ENCODE measurements at regions not wholly inside any gene's neighbourhood (a gene's known extent, or its start where the extent isn't known, plus 50 kb on each side); places are given as distances from the start of the nearest gene placed in this dataset.

DNA sequence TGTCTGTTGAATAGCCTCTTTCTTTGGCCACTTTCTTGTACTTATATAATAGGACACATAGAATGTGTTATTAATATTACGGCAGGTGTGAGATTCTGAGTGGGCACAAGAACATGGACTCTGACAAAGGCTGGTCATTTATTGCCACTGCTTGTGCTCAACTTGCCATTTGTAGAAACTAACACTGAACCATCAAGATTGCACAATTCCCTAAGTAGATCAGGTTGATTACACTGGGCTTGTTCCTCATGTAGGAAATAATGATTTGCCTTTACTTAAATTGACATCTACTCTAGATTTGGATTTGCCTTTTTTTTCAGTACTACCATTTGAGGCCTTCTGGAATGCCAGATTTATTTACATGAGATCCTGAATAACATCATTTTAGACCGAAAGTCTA, 342.7 kb upstream of the CWC22 start:
- DNase-seq: no peak

DNA sequence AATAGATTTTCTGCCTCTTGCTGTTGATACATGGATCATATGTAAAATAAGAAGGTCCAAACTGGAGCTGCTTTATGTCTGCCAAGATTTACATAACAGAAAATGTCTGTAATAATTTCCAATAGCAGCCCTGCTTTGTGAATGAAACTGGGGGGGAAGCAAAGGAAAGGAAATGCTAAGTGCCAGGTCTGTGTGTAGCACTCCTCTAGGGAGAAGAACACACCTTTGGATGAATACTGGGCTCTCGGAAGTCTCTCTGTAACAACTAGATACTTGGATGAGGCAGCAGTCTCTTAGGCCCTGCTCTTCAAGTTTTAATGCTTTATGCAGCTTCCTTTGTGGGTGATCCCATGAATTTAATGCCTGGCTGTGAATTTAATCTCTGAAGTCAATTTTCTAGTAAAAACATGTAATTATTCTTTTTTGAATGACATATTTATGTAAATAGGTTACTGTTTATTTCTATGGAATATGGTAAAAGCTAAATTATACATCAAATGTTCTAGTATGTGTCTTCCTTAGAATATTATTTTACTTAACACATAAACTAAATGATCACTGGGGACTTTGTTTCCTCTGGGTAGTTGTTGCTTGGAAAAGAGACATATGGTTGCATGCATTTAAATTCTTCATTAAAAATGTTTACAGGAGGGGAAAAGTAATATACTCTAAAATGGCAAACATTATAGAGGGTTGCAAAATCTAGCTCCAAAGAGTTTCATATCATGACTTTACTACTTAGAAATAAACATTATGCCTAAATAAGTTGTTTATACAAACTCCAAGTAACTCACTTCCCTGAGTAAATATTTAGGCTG, 336.6 kb upstream of the CWC22 start:
- no peak for DNase-seq

DNA sequence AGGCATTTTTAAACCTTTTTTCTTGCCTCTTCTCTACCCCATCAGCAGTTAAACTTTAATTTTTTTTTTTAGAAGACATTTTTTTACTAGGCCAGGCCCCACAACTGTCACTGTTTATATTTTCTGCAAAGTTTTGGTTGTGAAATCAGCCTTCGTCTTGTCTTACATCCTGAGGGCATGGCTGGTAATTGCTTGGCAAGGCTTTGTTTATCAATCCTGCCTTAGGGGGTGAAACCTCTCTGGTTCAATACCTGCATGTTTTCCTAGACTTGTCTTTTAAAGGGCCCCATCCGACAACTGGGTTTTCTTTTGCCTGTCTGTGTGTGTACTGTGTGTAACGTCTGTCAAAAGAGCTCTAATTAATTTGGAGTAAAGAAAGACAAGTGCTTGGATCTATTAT, 330.0 kb upstream of the CWC22 start:
- no peak for DNase-seq

DNA sequence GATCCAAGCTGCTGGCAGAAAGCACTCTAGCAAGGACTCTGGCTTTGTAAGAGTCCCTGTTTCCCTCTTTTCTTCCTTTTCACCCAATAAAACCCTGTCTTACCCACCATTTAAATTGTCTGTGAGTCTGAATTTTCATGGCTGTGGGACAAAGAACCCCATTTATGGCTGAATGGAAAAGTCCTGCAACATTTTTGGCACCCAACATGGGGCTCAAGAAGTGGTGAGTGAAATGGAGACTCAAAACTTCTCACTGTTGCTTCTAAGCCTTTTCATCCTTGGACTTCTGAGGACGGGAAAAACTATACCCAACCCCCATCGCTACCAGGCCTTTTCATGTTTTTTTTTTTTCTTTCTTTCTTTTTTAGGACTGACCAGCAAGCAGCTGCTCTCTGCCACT, 329.5 kb upstream of the CWC22 start:
- no peak for DNase-seq

DNA sequence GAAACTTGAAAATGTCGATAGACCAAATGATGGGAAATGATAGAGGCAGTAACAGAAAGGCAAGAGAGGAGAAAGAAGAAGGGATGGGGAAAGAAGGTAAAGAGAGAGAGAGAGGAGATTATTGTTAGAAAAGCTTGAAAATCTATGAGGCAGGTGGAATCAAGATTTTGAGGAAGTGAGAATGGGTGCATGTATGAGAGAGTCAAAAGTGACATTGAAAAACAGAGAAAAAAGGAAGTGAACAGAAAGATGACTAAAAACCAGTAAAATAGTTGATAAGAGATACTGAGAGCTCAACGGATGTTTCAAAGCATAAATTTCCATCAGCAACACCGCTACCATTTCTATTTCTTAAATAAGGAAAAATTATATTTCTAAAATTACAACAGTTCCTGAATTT, 327.4 kb upstream of the CWC22 start:
- DNase-seq: no peak

DNA sequence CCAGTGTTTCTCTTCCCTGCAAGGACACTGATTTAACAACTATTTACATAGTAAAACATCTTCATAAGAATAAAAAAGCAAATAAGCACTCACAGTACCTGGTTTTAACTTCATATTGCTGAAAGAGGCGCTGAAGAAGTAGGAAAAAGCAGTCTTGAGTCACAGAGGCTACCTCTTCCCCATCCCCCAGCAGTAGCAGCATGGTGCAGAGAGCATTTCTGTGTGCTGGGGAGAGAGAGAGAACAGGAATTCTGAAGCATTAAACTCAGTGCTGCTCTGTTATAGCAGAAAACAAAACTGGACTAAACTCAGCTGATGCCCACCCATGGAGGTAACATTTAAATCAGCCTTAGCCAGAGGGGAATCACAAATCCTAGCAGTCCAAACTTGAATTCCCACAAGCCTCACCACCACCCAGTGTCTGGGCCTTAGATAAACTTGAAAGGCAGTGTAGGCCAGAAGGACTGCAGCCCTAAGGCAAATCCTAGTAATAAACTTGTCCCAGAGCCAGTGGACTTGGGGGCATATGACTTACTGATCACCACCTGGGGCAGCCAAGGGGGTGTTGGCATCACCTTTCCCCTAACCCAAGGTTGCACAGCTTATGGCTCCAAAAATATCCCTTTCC, 321.8 kb upstream of the CWC22 start:
- no peak for DNase-seq

DNA sequence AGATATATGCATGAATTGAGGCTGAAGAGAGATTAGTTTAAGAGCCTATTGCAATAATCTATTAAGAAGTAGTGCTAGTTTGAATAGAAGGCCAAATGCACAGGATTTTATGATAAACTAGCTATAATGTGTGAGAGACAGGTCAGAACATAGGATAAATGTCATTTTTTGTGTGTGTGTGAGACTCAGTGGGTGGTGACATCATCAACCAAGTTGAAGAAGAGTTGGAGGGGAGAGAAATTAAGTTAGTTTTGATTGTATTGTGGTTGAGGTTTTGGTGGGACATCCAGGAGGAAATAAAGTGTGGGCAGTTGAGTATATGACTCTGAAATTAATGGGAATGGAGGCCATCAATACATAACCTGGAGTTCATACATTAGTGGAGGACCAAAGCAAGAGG, 320.1 kb upstream of the CWC22 start:
- no peak for DNase-seq

DNA sequence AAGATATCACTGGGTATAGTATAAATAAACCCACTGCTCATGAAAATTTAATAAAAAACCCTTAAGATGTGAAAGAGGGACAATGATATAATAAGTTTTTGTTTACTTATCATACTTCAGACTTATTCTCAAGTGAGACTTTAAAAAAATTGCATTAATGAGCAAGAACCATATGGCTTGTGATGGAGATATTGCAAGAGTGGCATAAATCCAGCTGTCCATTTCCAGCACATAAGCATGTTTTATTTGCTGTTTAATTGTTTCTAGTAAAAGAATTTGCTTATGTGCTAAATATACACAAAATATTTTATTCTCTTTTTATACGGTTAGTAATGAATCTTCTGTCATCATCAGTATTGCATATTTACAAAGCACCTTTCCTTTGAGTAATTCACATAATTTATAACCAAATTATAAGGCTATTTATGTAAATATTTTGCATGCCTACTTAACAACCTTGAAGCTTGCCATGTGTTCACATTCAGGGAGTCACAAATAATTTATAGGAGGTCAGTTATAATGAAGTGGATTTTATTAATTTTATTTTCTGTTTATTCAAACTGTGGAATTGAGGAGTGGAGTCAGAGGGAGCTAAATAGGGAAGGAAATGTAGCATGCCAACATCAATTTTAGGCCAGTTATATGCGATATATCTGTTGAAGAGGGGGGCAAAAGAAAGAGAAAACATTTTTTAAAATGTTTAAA, 318.5 kb upstream of the CWC22 start:
- no peak for DNase-seq

DNA sequence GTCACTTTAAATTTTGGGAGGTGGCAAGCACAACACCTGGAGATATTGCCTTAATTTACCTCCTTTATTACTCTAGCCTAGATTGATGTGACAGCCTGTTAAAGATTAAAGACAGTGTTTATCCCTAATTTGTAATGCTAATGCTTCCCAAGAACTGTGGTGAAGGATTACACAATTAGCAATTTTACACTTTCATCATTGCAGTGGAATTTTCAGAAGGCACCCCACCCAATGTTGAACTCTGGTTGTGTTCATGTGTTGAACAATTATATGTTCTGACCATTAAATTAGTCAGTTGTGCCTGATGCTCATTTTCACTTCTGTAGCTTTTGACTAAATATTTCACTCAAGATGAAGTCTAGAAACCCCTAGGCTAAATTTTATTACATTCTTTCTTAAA, 317.1 kb upstream of the CWC22 start:
- DNase-seq: no peak

DNA sequence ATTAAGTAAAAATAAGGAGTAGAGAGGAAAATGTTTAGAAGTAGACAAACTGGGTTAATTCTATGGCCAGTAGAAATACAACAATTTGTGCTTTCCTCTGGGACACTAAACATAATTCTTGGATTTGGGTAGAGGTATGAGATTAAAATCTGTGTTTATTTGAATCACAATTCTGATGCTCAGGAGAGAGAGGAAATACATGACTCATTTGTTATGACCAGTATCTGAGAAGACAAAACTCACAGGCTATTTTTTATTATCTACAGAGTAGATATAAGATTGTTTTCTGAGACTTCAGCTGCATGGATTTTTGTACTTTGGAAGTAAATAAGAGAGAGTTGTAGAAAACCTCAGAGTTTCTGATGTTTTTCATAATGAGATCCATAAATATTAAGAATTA, 315.7 kb upstream of the CWC22 start:
- DNase-seq: no peak

DNA sequence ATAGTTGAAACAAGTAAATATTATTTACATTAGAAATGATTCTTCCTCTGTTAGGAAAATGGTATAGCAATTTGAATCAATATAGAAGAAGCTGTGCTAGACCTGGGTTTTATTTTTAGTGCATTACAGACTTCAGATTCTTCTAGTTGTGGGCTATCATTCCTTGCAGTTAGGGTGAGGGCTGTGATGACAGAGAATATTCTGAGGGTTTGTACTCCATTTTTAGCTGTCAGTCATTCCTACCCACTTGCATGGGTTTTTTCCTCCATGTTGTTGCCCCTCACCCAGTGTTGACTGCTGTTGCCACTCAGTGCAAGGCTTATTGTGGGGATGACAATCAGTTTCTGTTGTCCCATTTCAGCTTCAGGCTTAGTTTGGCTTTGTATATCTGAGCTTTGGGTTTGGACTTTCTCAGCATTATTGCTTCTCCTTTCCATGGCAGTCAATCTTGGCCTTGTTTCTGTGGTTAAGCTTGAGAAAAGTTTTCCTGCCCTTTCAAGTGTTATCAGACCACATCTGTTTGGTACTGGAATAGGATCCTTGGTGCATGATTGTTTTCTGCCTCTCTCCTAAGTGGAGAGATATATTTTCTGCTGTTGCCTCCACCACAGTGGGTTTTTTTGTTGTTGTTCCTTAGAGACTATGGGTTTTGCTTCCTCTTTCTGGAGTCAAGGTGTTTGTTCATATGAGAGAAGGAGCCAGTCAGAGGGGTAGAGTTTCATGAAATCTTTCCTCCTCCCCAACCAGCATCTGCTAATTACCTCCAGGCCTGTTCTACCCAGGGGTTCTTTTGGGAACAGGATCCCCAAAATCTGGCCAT, 312.7 kb upstream of the CWC22 start:
- no peak for DNase-seq

DNA sequence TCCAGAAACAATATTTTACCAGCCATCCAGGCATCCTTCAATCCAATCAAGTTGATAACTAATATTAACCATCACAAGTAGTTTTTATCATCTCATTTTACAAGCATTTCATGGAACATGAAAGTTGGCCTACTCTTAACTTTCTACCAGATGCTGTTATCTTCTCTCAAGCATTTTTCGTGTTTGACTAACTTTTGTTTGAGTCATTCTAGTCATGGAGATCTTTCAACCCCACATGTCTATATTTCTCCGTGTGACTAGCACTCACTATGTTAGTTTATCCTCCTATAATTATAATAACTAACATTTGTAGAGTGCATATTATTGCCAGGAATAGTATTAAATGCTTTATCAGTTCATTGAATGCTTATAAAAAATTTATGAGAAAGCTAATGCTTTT, 307.0 kb upstream of the CWC22 start:
- DNase-seq: no peak

DNA sequence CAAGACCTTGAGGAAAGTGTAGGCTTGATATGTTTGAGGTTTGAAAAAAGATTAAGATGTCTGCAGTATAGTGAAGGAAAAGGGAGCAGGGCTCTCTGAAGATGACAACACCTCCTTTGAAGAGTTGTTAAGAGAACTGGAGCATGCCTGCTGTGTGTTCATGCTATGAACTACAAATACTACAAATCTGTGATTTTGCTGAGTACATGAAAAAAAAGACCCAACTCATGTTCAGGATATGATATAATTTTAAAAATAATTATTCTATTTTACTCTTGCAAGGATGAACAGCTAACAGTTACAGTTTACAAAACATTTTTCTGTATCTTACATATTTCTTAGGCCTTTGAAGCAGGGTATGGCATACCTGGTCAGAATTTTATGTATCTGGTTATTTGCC, 305.4 kb upstream of the CWC22 start:
- no peak for DNase-seq

DNA sequence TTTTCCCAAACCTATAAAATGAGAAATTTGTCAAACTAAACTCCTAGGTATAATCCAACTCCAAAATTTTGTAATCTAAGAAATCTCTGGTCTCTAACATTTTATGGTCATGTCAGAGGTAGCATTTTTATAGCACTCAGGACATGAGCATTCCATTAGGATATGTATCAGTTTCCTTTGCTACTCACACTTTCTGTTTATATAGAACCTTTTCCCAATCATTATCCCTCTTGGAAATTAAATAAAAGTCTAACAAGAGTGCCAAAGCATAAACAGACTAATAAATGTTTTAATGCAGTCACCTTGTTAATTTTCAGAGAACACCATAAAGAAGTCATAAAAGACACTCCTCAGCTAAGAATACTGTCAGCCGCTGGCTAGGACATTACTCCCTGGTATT, 300.0 kb upstream of the CWC22 start:
- DNase-seq: no peak

DNA sequence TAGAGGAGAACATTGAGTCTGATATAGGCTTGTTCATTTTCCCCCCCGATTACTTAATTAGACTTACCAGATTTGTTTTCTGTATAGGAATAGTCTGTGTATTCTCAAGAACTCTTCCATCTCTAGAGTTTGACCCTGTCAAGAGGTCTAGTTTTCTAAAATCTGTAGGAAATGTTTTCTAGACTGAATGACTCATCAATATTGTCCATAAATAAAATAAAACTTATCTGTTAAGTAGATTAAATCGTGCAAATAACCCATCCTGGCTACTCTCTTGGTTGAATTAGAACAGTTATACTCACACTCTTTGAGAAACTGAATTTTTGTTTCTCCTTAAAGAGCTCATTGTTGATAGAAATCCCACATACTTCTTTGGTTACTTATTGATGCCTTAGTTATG, 299.2 kb upstream of the CWC22 start:
- DNase-seq: no peak

DNA sequence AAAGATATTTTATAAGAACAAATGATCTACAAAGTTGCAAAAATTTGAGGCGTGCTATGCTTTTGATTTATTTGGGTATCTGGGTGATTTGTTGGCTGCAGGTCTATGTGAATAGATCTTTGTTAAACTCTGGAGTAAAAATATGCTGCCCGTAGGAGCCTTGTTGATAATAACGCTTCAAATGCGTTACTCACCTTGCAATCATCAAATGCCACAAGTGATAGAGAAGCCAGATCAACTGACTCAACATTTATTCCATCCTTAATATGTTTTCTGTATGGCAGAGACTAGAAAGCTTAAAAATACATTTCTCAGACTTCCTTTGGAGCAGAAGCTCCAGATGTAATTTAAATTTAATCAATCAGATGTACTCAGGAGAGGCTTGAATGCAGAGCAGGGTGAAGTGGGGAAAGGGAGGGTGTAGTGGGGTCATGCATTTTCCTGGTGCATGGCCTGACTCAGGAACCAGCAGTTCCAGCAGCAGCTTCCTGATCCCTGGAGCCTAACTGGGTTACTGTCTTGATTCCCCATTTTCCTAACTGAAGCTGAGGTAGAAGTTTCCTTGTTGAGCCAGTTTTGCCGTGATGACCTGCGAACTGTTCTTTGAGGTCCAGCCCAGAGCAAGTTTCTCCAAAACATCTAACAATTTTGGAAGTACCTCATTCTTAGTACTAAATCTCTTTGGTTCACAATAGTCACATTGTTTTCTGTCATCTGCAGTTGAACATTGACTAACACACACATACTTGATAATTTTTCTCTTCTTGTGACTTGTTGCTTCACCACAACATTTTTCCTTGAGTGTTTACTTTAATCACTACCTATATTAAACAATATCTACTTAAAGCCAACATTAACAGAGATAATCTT, 284.7 kb upstream of the CWC22 start:
- no peak for DNase-seq

DNA sequence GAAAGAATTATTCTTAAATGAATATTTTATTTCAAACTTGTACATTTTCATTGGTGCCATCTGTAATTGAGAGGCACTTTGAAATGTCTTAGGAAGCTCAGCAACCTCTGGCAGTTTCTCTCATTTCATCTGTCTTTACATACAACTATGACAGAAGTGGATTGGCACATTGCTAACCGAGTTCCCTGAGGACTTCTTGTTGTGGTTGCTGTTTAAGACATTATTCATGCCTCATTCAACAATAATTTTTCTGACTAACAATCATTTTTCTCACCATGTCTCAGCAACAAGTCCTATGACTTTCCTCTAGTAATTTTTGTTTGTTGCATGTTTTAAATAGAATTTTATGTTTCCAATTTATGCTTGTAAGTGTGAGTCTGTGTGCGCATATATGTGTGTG, 284.0 kb upstream of the CWC22 start:
- DNase-seq: no peak

DNA sequence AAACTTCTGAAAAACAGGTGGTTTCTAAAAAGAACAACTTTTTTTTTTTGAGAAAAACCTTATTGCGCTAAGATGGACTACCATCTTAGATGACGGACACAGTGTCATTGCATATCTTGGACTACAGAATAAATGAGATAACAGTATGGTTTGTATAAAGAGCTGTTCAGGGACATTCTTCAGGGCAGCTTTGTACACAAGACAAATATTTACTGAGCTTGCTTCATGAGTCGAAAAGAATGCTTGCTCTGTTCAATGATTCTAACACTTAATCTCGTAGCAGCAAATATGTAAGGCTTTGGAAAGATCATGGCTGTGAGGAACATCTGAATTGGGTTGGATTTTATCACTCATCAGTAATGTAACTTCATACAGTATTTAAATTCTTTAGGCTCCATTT, 282.5 kb upstream of the CWC22 start:
- DNase-seq: no peak

DNA sequence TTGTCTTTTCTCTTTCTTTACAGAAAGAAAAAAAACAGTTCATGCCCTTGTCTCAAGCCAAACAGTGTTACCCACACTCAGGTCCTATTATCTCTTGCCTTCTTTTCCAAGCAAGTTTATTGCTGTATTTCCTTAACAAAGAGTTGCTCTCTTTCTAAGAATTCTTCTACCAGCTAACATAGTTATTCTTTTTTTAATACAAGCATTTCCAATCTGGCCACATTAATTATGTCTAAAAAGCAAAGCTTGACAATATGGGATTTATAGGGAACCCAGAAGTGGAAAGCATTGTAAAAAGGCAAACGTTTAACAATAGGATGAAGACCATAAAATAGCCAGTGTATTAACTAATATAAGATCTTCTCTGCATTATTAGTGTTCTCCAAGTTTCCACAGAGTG, 272.5 kb upstream of the CWC22 start:
- no peak for DNase-seq

DNA sequence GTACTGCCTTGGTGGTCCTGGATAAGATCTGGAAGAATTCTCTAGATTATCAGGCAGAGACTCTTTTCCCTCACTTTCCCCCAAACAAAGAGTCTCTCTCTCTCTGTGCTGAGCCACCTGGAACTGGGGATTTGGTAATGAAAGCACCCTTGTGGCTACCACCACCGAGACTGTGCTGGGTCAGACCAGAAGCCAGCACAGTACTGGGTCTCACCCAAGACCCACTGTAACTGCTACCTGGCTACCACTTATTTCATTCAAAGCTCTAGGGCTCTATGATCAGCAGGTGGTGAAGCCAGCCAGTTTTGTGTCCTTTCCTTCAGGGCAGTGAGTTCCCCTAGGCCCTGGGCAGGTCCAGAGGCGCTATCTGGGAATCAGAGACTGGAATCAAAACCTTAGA, 269.6 kb upstream of the CWC22 start:
- no peak for DNase-seq

DNA sequence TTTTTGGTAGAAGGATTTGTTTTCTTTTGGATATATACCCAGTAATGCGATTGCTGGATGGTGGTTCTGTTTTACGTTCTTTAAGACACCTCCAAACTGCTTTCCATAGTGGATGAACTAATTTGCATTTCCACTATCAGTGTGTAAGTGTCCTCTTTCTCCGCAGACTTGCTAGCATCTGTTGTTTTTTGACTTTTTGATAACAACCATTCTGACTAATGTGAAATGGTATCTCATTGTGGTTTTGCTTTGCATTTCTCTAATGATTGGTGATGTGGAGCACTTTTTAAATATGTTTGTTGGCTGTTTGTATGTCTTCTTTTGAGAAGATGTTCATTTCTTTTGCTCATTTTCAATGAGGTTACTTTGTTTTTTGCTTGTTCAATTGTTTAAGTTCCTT, 260.9 kb upstream of the CWC22 start:
- DNase-seq: no peak

DNA sequence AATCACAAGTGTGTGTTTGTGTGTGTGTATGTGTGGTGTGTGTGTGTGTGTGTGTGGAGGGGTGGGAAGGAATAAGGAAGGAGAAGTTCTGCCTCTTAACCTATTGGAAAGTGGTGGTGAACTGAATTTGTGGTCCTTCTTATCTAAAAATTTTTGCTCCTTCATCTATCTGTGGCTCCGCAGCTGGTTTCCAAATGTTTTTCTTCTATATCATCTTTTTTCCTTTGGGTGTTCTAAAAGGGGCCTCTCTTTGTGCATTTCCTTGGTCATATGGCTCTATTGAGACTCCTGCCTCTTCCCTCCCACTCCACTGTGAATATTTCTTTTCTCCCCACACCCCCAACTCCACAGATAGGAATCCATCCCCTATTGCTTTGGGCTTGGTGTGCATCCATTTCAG, 254.9 kb upstream of the CWC22 start:
- DNase-seq: no peak
